ENCODE measurements at regions not wholly inside any gene's neighbourhood (a gene's known extent, or its start where the extent isn't known, plus 50 kb on each side); places are given as distances from the start of the nearest gene placed in this dataset.

GRCh38 chr4:166657261-166657660, 577.0 kb downstream of the SPOCK3 start:
- no peak for TF ChIP-seq CTCF (conservative IDR thresholded peaks at IDR 0.05; ENCODE audit: low read length)
- no peak for TF ChIP-seq EZH2phosphoT487 (IDR thresholded peaks at IDR 0.05; ENCODE audit: borderline replicate concordance)
